Suprapubic skin (tissue), 3 donors: ENCODE measurements at regions not wholly inside any gene's neighbourhood (a gene's known extent, or its start where the extent isn't known, plus 50 kb on each side); places are given as distances from the start of the nearest gene placed in this dataset.

Experiments used
- EP300 ChIP-seq: sonication (generic); formaldehyde crosslinking; IDR thresholded peaks from one replicate; pipeline ENCODE4 v1.6.1; 2017; ENCODE audit warnings: antibody characterized with exemption
- POLR2A ChIP-seq, 2 donors: fragments of 450-650 bp; IDR thresholded peaks; one replicate each; pipeline ENCODE4 v1.6.1; 2017; ENCODE audit warnings: antibody characterized with exemption in 2 of 2, mild to moderate bottlenecking in 2 of 2, moderate library complexity in 2 of 2
- TF ChIP-seq, protein P1 (sequence below), 2 donors: fragments of 200-600 bp in 1 of 2; fragments of 450-650 bp in 1 of 2; sonication (generic) in 1 of 2; IDR thresholded peaks; one replicate each; pipeline ENCODE4 v1.5.1; 2016 to 2019; ENCODE audit warnings: antibody characterized with exemption in 2 of 2, mild to moderate bottlenecking in 1 of 2, moderate library complexity in 1 of 2

DNA sequence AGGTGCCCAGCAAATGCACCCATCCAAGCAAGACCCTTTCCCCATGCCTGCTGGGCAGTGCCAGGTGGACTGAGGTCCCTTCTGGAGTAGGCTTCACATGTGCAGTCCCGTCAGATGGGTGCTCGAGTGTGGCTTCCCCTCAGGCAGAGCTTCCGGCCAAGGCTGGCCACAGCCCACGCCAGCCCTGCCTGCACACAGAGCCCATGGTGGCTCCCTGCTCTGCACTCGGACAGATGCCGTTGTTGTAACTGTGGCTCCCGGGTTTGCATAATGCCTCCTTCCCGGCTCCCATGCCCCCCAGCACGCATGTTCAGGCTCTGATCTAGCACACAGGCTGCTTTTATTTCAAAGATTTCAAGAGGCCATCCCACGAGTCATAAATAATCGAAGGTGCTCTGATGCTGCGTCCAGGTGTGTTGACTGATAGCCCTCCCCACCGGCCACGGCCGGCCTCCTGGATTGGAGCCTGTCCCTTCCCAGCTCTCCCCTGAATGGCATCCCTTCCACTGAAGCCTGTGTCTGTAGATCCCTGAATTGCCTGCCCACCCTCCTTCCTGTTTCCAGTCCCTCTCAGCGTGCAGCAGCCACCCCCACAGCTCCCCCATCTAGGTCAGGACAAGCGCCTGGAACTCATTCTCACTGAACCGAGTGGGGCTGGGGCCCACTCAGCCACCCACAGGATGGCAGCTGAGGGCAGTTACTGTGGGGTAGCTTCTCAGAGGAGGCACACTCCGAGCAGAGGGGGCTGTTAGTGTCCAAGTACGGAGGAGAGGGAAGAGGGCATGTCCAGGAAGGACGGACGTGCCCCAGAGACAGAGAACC lies 100.0 kb upstream of the LINGO1 start:
- TF ChIP-seq, protein P1, sequence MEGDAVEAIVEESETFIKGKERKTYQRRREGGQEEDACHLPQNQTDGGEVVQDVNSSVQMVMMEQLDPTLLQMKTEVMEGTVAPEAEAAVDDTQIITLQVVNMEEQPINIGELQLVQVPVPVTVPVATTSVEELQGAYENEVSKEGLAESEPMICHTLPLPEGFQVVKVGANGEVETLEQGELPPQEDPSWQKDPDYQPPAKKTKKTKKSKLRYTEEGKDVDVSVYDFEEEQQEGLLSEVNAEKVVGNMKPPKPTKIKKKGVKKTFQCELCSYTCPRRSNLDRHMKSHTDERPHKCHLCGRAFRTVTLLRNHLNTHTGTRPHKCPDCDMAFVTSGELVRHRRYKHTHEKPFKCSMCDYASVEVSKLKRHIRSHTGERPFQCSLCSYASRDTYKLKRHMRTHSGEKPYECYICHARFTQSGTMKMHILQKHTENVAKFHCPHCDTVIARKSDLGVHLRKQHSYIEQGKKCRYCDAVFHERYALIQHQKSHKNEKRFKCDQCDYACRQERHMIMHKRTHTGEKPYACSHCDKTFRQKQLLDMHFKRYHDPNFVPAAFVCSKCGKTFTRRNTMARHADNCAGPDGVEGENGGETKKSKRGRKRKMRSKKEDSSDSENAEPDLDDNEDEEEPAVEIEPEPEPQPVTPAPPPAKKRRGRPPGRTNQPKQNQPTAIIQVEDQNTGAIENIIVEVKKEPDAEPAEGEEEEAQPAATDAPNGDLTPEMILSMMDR (IDR thresholded peaks at IDR 0.05) = no peak
- TF ChIP-seq POLR2A (IDR thresholded peaks at IDR 0.05) (no peak), EP300 (no peak)
